Renal cortex interstitium (tissue), 11 donors: ENCODE measurements at regions not wholly inside any gene's neighbourhood (a gene's known extent, or its start where the extent isn't known, plus 50 kb on each side); places are given as distances from the start of the nearest gene placed in this dataset.

Source experiments
- DNase-seq, 11 donors: peaks; one replicate each; pipeline ENCODE4 v3.0.0-alpha.2; 2013; ENCODE audit warnings: low read depth in 9 of 11, low spot score in 4 of 11; ENCODE audit errors: extremely low read depth in 1 of 11

GRCh38 chr2:64766841-64767669 is 113.3 kb upstream of the SERTAD2 start:
- DNase-seq, result peak in 2 of 11 donors; percentile 19 to 31

GRCh38 chr2:64767670-64768468 is 114.2 kb upstream of the SERTAD2 start:
- peak in 10 of 11 donors; percentile 39 to 78 (median 68) for DNase-seq

GRCh38 chr2:64768491-64769005 is 114.8 kb upstream of the SERTAD2 start:
- no peak for DNase-seq

- DNase-seq, result no peak
Observed at GRCh38 chr2:64769392-64770044, 115.8 kb upstream of the SERTAD2 start.

GRCh38 chr2:64770137-64770780 is 116.5 kb upstream of the SERTAD2 start:
- no peak for DNase-seq

- DNase-seq, result no peak
Observed at GRCh38 chr2:64770781-64771334, 117.1 kb upstream of the SERTAD2 start.

GRCh38 chr2:64771737-64772136 is 118.0 kb upstream of the SERTAD2 start:
- DNase-seq, result no peak

- DNase-seq, result no peak
Observed at GRCh38 chr2:64773461-64774118, 119.9 kb upstream of the SERTAD2 start.

GRCh38 chr2:64777841-64778240 is 124.1 kb upstream of the SERTAD2 start:
- no peak for DNase-seq

- no peak for DNase-seq
Observed at GRCh38 chr2:64779117-64779690, 125.5 kb upstream of the SERTAD2 start.

- DNase-seq, result no peak
Observed at GRCh38 chr2:64780041-64780440, 126.3 kb upstream of the SERTAD2 start.

GRCh38 chr2:64781711-64782390 is 128.1 kb upstream of the SERTAD2 start:
- DNase-seq, result no peak

- no peak for DNase-seq
Observed at GRCh38 chr2:64784168-64785061, 130.7 kb upstream of the SERTAD2 start.

- no peak for DNase-seq
Observed at GRCh38 chr2:64785245-64785644, 131.5 kb upstream of the SERTAD2 start.

- DNase-seq, result no peak
Observed at GRCh38 chr2:64786343-64787018, 132.8 kb upstream of the SERTAD2 start.

- no peak for DNase-seq
Observed at GRCh38 chr2:64787019-64787365, 133.3 kb upstream of the SERTAD2 start.
